ENCODE measurements at regions not wholly inside any gene's neighbourhood (a gene's known extent, or its start where the extent isn't known, plus 50 kb on each side); places are given as distances from the start of the nearest gene placed in this dataset.

DNA sequence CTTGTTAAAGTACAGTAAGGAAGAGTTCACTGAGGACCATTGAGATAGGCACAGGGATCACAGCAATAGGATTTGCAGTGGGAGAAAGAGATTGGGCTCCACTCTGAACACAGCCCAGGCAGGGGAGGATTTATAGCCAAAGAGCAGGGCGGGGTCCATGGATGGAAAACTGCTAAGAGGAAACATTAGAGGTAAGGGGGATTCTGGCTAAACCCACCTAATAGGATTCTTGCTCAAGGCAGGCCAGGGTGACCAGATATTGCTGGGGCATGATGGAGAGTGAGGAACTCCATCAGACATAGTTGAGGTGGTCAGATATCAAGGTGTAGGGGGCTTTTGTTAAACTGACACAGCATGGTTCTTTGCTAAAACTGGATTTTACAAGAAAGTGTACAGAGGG lies 372.8 kb downstream of the NPHP4 start:
- Histone ChIP-seq H3K9ac (ENCODE audit: insufficient read depth, low read length, poor library complexity, severe bottlenecking) (no peak overlapping the region), H3K9me3 (replicated peaks in 1 of 2; ENCODE audit: control insufficient read depth in 1 of 2, insufficient read depth in 1 of 2, low read length in 2 of 2) (no peaks in the 10 kb centered on the region), H3K27me3 (ENCODE audit: control insufficient read depth in 2 of 2, insufficient read depth in 2 of 2, low read length in 2 of 2) (no peaks in the 10 kb centered on the region), H3K79me2 (ENCODE audit: insufficient read depth, low read length) (no peaks in the 10 kb centered on the region), H2AFZ (ENCODE audit: insufficient read depth, low read depth, low read length, poor library complexity, severe bottlenecking) (no peak overlapping the region), H3K36me3 (replicated peaks in 1 of 2; ENCODE audit: control insufficient read depth in 1 of 2, insufficient read depth in 2 of 2, low read length in 2 of 2) (no peaks in the 10 kb centered on the region), H3K4me2 (replicated peaks; ENCODE audit: extremely low read depth, low read length, poor library complexity, severe bottlenecking) (no peak overlapping the region), H4K20me1 (ENCODE audit: insufficient read depth, low read length) (no peaks in the 10 kb centered on the region), H3K4me1 (ENCODE audit: control insufficient read depth in 1 of 2, insufficient read depth in 2 of 2, low read length in 2 of 2) (no peaks in the 10 kb centered on the region), H3K4me3 (replicated peaks in 1 of 3; ENCODE audit: low read depth in 2 of 3, low read length in 3 of 3) (no peak overlapping the region), H3K27ac (ENCODE audit: low read depth in 1 of 2, low read length in 2 of 2) (no peak overlapping the region)
- no peak overlapping the region for H3K4me3 Mint-ChIP-seq
- no peak for TF ChIP-seq CTCF (IDR thresholded peaks at IDR 0.05)
- intact Hi-C loops (cut with micrococcal nuclease), result no loop called here
- WGBS (ENCODE audit: insufficient coverage), result 88% methylated on average over 1 of the region's 1 CpG
- no peaks in the 10 kb centered on the region for H3K9me3 Mint-ChIP-seq
- peaks cover 2 to 11% (median 5%) of the 10 kb centered on the region in 3 donors for H3K27me3 Mint-ChIP-seq (ENCODE audit: low read depth in 3 of 3)
- H3K27ac Mint-ChIP-seq, result no peak overlapping the region
- no peak for DNase-seq
- H3K36me3 Mint-ChIP-seq, result no peaks in the 10 kb centered on the region
- H3K4me1 Mint-ChIP-seq, result no peaks in the 10 kb centered on the region

GRCh38 chr1:5617546-5617945 lies 374.7 kb downstream of the NPHP4 start:
- no peaks in the 10 kb centered on the region for H3K36me3 ChIP-seq (replicated peaks in 1 of 2; ENCODE audit: control insufficient read depth in 1 of 2, insufficient read depth in 2 of 2, low read length in 2 of 2)
- H3K27ac ChIP-seq (ENCODE audit: low read depth in 1 of 2, low read length in 2 of 2), result no peak overlapping the region
- H3K79me2 ChIP-seq (ENCODE audit: insufficient read depth, low read length), result no peaks in the 10 kb centered on the region
- H4K20me1 ChIP-seq (ENCODE audit: insufficient read depth, low read length), result no peaks in the 10 kb centered on the region
- H3K9me3 ChIP-seq (replicated peaks in 1 of 2; ENCODE audit: control insufficient read depth in 1 of 2, insufficient read depth in 1 of 2, low read length in 2 of 2), result no peaks in the 10 kb centered on the region
- Mint-ChIP-seq H3K27ac (no peak overlapping the region), H3K4me1 (no peaks in the 10 kb centered on the region), H3K36me3 (no peaks in the 10 kb centered on the region), H3K4me3 (no peak overlapping the region), H3K27me3 (ENCODE audit: low read depth in 3 of 3) (peaks cover 1 to 7% (median 6%) of the 10 kb centered on the region in 3 donors), H3K9me3 (peaks cover 0 to 3% (median 0%) of the 10 kb centered on the region in 7 donors)
- DNase-seq, result no peak
- no peak overlapping the region for H2AFZ ChIP-seq (ENCODE audit: insufficient read depth, low read depth, low read length, poor library complexity, severe bottlenecking)
- H3K4me2 ChIP-seq (replicated peaks; ENCODE audit: extremely low read depth, low read length, poor library complexity, severe bottlenecking), result no peak overlapping the region
- TF ChIP-seq CTCF (IDR thresholded peaks at IDR 0.05), result no peak
- no peak overlapping the region for H3K9ac ChIP-seq (ENCODE audit: insufficient read depth, low read length, poor library complexity, severe bottlenecking)
- intact Hi-C loops (cut with micrococcal nuclease), result no loop called here
- no peaks in the 10 kb centered on the region for H3K4me1 ChIP-seq (ENCODE audit: control insufficient read depth in 1 of 2, insufficient read depth in 2 of 2, low read length in 2 of 2)
- no peaks in the 10 kb centered on the region for H3K27me3 ChIP-seq (ENCODE audit: control insufficient read depth in 2 of 2, insufficient read depth in 2 of 2, low read length in 2 of 2)
- 60% methylated on average over 7 of the region's 15 CpGs for WGBS (ENCODE audit: insufficient coverage)
- no peak overlapping the region for H3K4me3 ChIP-seq (replicated peaks in 1 of 3; ENCODE audit: low read depth in 2 of 3, low read length in 3 of 3)
